ENCODE measurements at regions not wholly inside any gene's neighbourhood (a gene's known extent, or its start where the extent isn't known, plus 50 kb on each side); places are given as distances from the start of the nearest gene placed in this dataset.
A peak's percentile ranks its signal among the peaks of the same experiment; 100 is the strongest.

DNA sequence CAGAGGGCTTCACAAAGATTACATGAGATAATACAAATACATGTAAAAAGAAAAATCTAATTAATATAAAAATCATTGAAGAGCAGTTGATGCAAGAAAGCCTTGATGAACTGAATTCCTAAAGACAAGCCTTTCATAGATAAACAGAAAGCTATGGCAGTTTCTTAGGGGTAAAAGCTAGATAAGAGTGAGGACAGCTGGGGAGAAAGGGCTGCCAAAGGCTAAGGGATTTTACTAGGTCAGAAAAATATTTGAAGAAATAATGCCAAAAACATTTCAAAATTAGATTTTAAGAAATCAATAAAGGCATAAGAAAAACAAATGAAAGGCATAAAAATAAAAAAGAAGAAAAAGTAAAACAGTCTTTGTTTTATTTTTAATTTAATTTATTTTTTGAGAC lies 107.9 kb upstream of the ZNF366 start:
- DNase-seq: no peak

- DNase-seq: no peak
Measured at GRCh38 chr5:72613515-72613914, 106.3 kb upstream of the ZNF366 start.

DNA sequence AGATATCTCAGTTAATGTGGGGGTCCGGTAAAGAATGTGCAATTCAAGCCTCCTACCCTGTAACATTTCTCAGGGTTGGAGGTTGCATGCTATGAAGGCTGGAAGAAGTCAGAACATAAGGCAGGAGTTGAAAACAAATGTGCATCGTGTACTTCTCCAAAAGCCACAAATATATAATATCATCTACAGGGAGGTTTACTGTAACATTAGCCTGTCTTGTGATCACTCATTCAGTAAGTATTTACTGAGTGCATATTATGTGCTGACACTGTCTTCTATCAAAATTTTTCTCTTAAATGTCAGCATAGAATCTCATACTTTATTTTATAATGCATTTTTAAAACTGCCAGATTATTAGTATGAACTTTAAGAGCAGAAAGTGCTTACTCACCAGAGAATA lies 105.6 kb upstream of the ZNF366 start:
- DNase-seq: no peak

- DNase-seq: peak; percentile 18
Measured at GRCh38 chr5:72611118-72611730, 104.0 kb upstream of the ZNF366 start.

GRCh38 chr5:72608926-72609325 lies 101.7 kb upstream of the ZNF366 start:
- no peak for DNase-seq

DNA sequence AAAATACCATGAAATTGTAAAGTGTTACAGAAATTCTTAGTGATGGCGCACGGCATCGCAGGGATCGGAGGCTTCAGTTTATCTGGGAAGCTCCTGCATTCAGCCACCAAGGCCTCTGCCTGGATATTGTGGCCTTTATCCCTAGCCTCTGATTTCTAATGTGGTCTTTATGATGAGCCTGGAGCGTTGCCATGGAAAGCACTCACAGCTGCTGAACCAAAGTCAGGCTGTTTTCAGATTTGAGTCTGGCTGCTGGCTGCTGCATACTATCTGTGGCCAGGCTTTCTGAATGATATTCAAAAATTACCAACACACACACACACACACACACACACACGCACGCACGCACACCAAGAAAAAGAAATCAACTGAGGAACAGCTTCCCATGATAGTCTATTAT lies 101.1 kb upstream of the ZNF366 start:
- no peak for DNase-seq

DNA sequence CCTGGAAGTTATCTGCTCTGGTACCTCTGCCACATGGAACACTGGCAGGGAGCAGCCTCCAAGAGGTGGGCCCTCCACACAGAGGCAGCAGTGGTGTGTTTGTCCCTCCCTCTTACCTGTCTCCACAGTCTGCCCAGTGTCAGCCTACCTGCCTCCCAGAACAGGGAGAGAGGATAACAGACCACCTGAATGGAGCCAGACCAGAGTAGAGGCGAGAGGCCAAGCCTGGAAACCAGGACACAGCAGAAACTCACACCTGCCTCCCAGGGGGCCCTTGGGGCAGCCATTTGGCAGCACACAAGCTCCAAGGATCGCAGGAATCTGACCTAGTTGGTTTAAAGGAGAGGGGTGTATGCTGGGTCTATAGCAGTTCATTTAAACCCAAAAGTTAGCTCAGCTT lies 100.2 kb upstream of the ZNF366 start:
- DNase-seq: no peak

GRCh38 chr5:72606525-72606924 lies 99.3 kb upstream of the ZNF366 start:
- DNase-seq: no peak

DNA sequence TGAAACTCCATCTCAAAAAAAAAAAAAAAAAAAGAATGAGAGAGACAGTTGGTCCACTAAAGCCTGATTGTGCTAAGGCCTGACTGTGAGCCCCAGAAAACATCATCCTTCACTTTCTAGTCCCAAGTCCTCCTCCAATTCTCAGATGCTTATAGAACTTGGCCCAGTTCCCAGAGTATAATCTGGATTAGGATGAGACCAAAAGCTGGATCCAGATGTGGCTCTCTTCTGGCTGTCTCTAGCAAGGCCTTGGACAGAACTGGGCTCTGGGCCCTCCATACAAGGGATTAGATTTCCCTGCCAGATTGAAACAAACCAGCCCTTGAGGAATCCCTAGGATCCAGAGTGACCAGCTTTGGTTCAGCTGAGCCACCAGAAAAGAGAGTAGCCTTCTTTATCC lies 98.4 kb upstream of the ZNF366 start:
- no peak for DNase-seq

DNA sequence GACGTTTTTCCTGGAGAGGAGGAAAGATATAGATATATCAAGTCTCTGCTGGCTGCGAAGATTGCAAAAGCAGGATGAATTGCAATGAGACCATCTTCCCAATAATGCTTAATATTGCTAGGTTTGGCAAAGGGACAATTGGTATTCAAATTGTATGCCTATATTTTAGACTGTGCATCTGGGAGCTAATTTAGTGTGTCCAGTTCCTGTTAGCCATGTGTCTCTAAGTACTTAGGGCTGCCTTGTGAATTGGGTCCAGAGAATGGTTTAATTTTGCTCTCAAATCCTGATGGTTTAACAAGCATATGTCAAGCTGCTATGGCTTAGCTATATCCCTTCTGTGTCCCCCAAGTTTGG lies 97.6 kb upstream of the ZNF366 start:
- no peak for DNase-seq

DNA sequence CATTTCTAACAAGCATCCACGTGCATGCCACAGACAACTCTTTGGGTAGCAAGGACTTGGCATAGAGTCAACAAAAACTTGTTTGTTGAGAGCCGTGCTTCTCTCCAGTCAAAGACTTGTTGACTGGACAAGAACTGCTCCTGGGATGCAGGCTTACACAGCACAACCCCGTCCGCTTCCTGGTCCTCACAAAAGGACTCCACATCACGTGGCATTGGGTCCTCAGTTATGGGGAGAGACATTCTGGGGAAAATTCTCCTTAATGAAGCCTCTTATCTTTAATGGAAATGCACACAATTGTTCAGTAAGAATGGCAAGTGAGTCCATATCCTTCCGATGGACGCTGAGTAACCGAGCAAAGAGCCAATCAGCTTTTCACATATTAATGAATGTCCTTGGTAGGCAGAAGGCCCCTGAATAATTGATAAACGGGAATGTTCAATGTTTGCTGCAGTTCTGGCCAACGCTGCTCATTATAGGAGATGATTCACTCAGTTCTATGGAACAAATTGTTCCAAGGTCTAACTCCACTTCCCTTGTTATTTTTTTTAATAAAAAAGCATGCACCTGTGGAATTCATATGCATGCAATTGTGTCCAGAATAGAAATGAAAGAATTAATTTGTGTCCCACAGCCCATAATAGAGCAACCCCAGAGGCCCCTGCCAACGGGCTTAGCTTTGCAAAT lies 97.0 kb upstream of the ZNF366 start:
- no peak for DNase-seq

GRCh38 chr5:72602696-72603685 lies 95.8 kb upstream of the ZNF366 start:
- no peak for DNase-seq

GRCh38 chr5:72601861-72602260 lies 94.7 kb upstream of the ZNF366 start:
- DNase-seq: no peak

GRCh38 chr5:72600391-72600981 lies 93.3 kb upstream of the ZNF366 start:
- no peak for DNase-seq

- no peak for DNase-seq
Measured at GRCh38 chr5:72599519-72600370, 92.5 kb upstream of the ZNF366 start.

DNA sequence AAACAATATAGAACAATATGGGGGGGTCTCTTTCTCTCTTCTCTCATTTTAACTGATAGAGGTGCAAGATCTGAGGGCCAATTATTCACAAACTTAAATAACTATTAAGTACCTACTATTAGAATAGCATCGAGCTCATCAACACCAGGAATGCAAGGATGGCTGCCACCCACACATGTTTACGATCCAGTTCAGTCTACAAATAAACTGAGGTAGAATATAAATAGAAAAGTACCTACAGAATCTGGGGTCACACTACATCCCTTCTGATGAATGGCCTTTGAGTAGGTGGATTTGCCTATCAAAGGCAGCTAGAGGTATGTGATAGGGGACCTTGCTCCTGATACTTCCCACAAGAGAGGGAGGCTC lies 91.8 kb upstream of the ZNF366 start:
- DNase-seq: no peak

DNA sequence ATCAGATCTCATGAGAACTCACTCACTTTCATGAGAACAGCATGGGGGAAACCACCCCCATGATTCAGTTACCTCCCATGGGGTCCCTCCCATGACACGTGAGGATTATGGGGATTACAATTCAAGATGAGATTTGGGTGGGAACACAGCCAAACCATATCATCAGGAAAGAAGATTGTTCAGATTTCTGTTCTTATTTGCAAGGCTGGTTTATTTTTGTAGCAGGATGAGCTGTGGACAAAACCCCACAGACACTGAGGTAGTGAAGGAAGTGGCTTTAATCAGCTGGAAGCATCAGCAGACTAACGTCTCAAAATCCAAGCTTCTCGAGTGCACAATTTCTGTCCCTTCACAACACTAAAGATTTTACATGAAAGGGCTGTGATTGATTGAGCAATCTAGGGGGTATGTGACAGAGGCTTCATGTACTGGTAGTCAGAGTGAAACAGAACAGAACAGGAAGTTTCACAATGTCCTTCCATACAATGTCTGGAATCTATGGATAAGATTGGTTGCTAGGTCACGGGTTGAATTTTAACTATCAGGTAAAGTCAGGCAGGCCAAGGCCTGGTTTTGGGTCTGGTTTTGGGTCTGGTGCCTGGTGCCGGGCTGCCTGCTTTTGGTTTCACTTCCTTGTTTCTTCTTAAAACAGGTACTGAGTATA lies 91.3 kb upstream of the ZNF366 start:
- no peak for DNase-seq

- no peak for DNase-seq
Measured at GRCh38 chr5:72597456-72597948, 90.3 kb upstream of the ZNF366 start.

DNA sequence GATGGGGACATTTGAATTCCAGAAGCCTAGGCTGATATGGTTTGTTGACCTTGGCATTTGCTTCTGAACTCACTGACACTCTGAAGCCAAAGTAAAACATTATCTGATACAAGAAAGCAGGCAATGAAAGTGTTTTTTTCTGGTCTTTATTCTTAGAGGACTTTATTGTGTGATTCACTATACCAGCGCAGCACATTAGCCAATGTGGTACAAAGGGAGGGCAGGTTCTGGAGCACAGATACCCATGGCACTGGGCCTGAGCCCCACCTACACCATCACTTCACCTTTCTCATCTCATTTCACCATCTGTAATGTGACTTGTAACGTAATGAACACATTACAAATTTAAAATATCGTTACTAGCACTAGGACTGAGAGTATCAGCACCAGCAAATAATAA lies 89.7 kb upstream of the ZNF366 start:
- DNase-seq: no peak

DNA sequence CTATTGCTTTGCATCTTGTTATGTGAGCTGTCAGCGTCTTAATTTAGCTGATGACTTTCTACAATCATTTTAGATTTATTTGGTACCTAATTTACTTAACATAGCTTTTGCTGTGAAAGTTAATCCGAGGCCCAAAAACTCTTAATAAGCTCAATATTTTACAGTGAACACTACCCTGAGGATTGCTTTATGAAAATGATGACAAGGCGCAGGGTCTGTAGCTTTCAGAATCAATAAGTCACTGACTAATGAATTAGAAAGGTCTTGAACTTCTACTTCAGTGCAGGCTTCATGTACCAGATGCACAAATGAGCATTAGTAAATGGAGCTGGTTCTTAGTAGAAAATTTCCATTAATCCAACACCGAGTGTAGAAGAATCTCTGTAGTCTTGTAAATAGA lies 81.4 kb upstream of the ZNF366 start:
- DNase-seq: no peak

DNA sequence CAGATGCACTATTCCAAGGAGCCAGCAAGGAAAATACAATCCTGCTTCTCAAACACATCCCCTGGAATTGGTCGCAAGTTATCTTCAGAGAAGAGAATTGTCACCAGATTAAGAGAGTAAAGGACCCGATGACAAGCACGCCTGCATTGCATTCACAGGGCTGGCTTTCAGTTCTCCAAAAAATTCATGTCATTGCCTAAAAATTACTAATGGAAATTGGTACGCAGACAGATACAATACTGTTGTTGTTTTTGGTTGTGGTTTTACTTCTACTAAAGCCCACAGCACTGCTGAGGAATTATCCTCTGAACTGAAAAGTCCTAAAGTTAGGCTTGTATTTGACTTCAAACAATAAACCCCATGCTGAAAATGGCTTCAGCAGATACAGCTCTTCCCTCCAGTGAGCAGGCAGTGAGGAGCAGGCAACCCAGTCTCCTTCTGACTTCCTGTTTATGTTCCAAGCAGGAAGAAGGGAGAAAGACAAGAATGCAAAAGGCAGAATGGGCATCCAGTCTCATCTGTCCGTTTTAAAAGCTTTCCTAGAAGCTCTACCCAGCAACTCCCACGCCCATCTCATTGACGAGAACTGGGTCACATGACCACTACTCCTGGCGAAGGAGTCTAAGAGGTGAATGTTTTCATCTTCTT lies 80.6 kb upstream of the ZNF366 start:
- DNase-seq: no peak
